Prostate gland (tissue), 2 donors: ENCODE measurements at regions not wholly inside any gene's neighbourhood (a gene's known extent, or its start where the extent isn't known, plus 50 kb on each side); places are given as distances from the start of the nearest gene placed in this dataset.

Experiments used
- CTCF ChIP-seq, 4 experiments: fragments of 200-600 bp in 2 of 4; fragments of 450-650 bp in 2 of 4; sonication (generic) in 2 of 4; IDR thresholded peaks; 1 replicate in 3 of 4; 2 replicates in 1 of 4; pipeline ENCODE4 v1.5.1; 2016 to 2019; ENCODE audit warnings: antibody characterized with exemption in 4 of 4, mild to moderate bottlenecking in 2 of 4, moderate library complexity in 2 of 4
- POLR2A ChIP-seq: fragments of 450-650 bp; IDR thresholded peaks from one replicate; pipeline ENCODE4 v1.6.1; 2016; ENCODE audit warnings: antibody characterized with exemption, mild to moderate bottlenecking
- POLR2AphosphoS5 ChIP-seq: sonication (generic); formaldehyde crosslinking; IDR thresholded peaks from one replicate; pipeline ENCODE4 v1.6.1; 2017; ENCODE audit warnings: antibody characterized with exemption

DNA sequence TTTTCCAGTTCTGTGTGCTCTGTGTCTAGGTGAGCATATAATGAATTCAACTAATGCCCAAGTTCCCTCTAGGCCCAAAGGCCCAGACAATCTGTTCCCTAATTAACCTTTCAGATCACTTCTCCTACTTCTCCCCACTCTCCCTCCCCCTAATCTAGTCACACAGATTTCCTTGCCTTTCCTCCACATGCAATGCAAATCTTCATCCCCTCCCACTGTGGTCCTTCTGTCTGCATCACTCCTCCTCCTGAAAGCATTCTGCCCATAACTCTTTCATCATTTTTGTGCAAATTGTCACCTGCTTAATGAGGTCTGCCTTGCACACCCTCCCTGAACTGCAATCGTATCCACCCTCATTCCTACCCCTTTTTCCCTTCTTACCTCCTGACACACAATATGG, 346.6 kb downstream of the FBXO8 start:
- TF ChIP-seq POLR2A (no peak), CTCF (IDR thresholded peaks at IDR 0.05) (no peak), POLR2AphosphoS5 (no peak)
